Mesenteric fat pad (tissue), 1 donor: ENCODE measurements at regions not wholly inside any gene's neighbourhood (a gene's known extent, or its start where the extent isn't known, plus 50 kb on each side); places are given as distances from the start of the nearest gene placed in this dataset.
"Not testable (repeated sequence)": the region's sequence is repeated elsewhere in the genome, so short reads cannot be mapped to it uniquely, and the experiment has no call there.

Source experiments
- DNase-seq: peaks from one replicate; pipeline ENCODE4 v3.0.0-alpha.2; 2020; ENCODE audit warnings: low spot score
- donor health status: DM: yes; HTN: yes; CAD: no.

GRCh38 chr15:31217566-31218270, 108.9 kb upstream of the KLF13 start:
- DNase-seq, result no peak

GRCh38 chr15:31219221-31219620, 107.4 kb upstream of the KLF13 start:
- no peak for DNase-seq

GRCh38 chr15:31221936-31222515, 104.6 kb upstream of the KLF13 start:
- DNase-seq, result no peak

GRCh38 chr15:31222773-31223341, 103.8 kb upstream of the KLF13 start:
- DNase-seq, result no peak

GRCh38 chr15:31223478-31224350, 102.9 kb upstream of the KLF13 start:
- no peak for DNase-seq

GRCh38 chr15:31224661-31225060, 102.0 kb upstream of the KLF13 start:
- DNase-seq, result not testable (repeated sequence)

GRCh38 chr15:31225356-31225955, 101.2 kb upstream of the KLF13 start:
- no peak for DNase-seq

GRCh38 chr15:31226021-31226420, 100.6 kb upstream of the KLF13 start:
- no peak for DNase-seq

- no peak for DNase-seq
Measured at GRCh38 chr15:31227235-31227634, 99.4 kb upstream of the KLF13 start.

GRCh38 chr15:31228011-31228484, 98.6 kb upstream of the KLF13 start:
- no peak for DNase-seq

GRCh38 chr15:31228980-31229826, 97.4 kb upstream of the KLF13 start:
- no peak for DNase-seq

- no peak for DNase-seq
Measured at GRCh38 chr15:31230630-31231485, 95.8 kb upstream of the KLF13 start.

GRCh38 chr15:31234815-31235214, 91.8 kb upstream of the KLF13 start:
- no peak for DNase-seq

- DNase-seq, result no peak
Measured at GRCh38 chr15:31235311-31236183, 91.1 kb upstream of the KLF13 start.

GRCh38 chr15:31236184-31237042, 90.2 kb upstream of the KLF13 start:
- no peak for DNase-seq

- no peak for DNase-seq
Measured at GRCh38 chr15:31237043-31237324, 89.7 kb upstream of the KLF13 start.

GRCh38 chr15:31238906-31239305, 87.7 kb upstream of the KLF13 start:
- no peak for DNase-seq

GRCh38 chr15:31239409-31239808, 87.2 kb upstream of the KLF13 start:
- no peak for DNase-seq
